ACC112 (cell line): ENCODE measurements at regions not wholly inside any gene's neighbourhood (a gene's known extent, or its start where the extent isn't known, plus 50 kb on each side); places are given as distances from the start of the nearest gene placed in this dataset.
A peak's percentile ranks its signal among the peaks of the same experiment; 100 is the strongest.

Experiments
- H2AFZ ChIP-seq: fragments of 200-600 bp; sonication (generic); one replicate; pipeline ENCODE4 v1.6.0; 2017; ENCODE audit warnings: antibody characterized with exemption, low read length; ENCODE audit not compliant: unreplicated experiment
- H3K27ac ChIP-seq: fragments of 200-600 bp; sonication (generic); 2 replicates; pipeline ENCODE4 v1.5.1; 2014; ENCODE audit warnings: low read depth, mild to moderate bottlenecking, antibody characterized with exemption, low read length, moderate library complexity
- H3K27me3 ChIP-seq: fragments of 200-600 bp; sonication (generic); 2 replicates; pipeline ENCODE4 v1.6.1; 2014; ENCODE audit warnings: mild to moderate bottlenecking, antibody characterized with exemption, low read length, moderate library complexity, mixed read lengths; ENCODE audit not compliant: insufficient read depth
- H3K36me3 ChIP-seq: fragments of 200-600 bp; sonication (generic); 2 replicates; pipeline ENCODE4 v1.6.1; 2016; ENCODE audit warnings: mild to moderate bottlenecking, antibody characterized with exemption, low read length, moderate library complexity, mixed read lengths; ENCODE audit not compliant: insufficient read depth
- H3K4me1 ChIP-seq: fragments of 200-600 bp; sonication (generic); one replicate; pipeline ENCODE4 v1.6.1; 2016; ENCODE audit warnings: low read length, mixed read lengths; ENCODE audit not compliant: insufficient read depth, unreplicated experiment, control insufficient read depth
- H3K4me3 ChIP-seq: fragments of 200-600 bp; sonication (generic); 2 replicates; pipeline ENCODE4 v1.5.1; 2014; ENCODE audit warnings: mild to moderate bottlenecking, low read depth, low read length
- H3K79me2 ChIP-seq: fragments of 200-600 bp; sonication (generic); one replicate; pipeline ENCODE4 v1.6.0; 2016; ENCODE audit warnings: low read length; ENCODE audit not compliant: control insufficient read depth, unreplicated experiment, insufficient read depth

- no peaks in the 10 kb centered on the region for H3K79me2 ChIP-seq
- H2AFZ ChIP-seq = no peak overlapping the region
- H3K4me1 ChIP-seq = no peaks in the 10 kb centered on the region
- H3K36me3 ChIP-seq = no peaks in the 10 kb centered on the region
- H3K4me3 ChIP-seq = no peak overlapping the region
- no peak overlapping the region for H3K27ac ChIP-seq
- H3K27me3 ChIP-seq = no peaks in the 10 kb centered on the region
Observed at GRCh38 chr9:13478639-13479038, 199.1 kb upstream of the MPDZ start.

- no peak overlapping the region for H3K4me3 ChIP-seq
- H2AFZ ChIP-seq = no peak overlapping the region
- H3K4me1 ChIP-seq = no peaks in the 10 kb centered on the region
- no peak overlapping the region for H3K27ac ChIP-seq
- no peaks in the 10 kb centered on the region for H3K27me3 ChIP-seq
- no peaks in the 10 kb centered on the region for H3K79me2 ChIP-seq
- H3K36me3 ChIP-seq = no peaks in the 10 kb centered on the region
Observed at GRCh38 chr9:13478160-13478559, 198.7 kb upstream of the MPDZ start.

- Histone ChIP-seq H3K79me2 (no peaks in the 10 kb centered on the region), H2AFZ (no peak overlapping the region), H3K27me3 (peaks cover 26% of the 10 kb centered on the region), H3K4me3 (no peak overlapping the region), H3K4me1 (no peaks in the 10 kb centered on the region), H3K36me3 (no peaks in the 10 kb centered on the region), H3K27ac (no peak overlapping the region)
Observed at GRCh38 chr9:13470836-13471235, 191.3 kb upstream of the MPDZ start.

- Histone ChIP-seq H2AFZ (no peak overlapping the region), H3K4me3 (no peak overlapping the region), H3K27ac (no peak overlapping the region), H3K27me3 (peaks cover 26% of the 10 kb centered on the region), H3K79me2 (no peaks in the 10 kb centered on the region), H3K4me1 (no peaks in the 10 kb centered on the region), H3K36me3 (no peaks in the 10 kb centered on the region)
Observed at GRCh38 chr9:13467157-13467556, 187.7 kb upstream of the MPDZ start.

- Histone ChIP-seq H3K4me3 (no peak overlapping the region), H3K27me3 (peaks cover 5% of the 10 kb centered on the region; the same call in 1 of the 2 replicates), H3K27ac (no peak overlapping the region), H3K4me1 (no peaks in the 10 kb centered on the region), H3K36me3 (no peaks in the 10 kb centered on the region), H2AFZ (no peak overlapping the region), H3K79me2 (no peaks in the 10 kb centered on the region)
Observed at GRCh38 chr9:13461414-13461991, 182.0 kb upstream of the MPDZ start.

GRCh38 chr9:13459071-13459470 lies 179.6 kb upstream of the MPDZ start:
- no peak overlapping the region for H2AFZ ChIP-seq
- no peaks in the 10 kb centered on the region for H3K79me2 ChIP-seq
- no peaks in the 10 kb centered on the region for H3K27me3 ChIP-seq

GRCh38 chr9:13457795-13458194 lies 178.3 kb upstream of the MPDZ start:
- Histone ChIP-seq H3K27ac (no peak overlapping the region), H3K79me2 (no peaks in the 10 kb centered on the region), H3K27me3 (no peaks in the 10 kb centered on the region), H3K36me3 (no peaks in the 10 kb centered on the region), H3K4me3 (no peak overlapping the region), H2AFZ (no peak overlapping the region), H3K4me1 (no peaks in the 10 kb centered on the region)

More at GRCh38 chr9:13459071-13459470, 179.6 kb upstream of the MPDZ start:
- no peaks in the 10 kb centered on the region for H3K36me3 ChIP-seq
- no peak overlapping the region for H3K27ac ChIP-seq
- no peak overlapping the region for H3K4me3 ChIP-seq
- H3K4me1 ChIP-seq = no peaks in the 10 kb centered on the region

GRCh38 chr9:13450723-13451122 lies 171.2 kb upstream of the MPDZ start:
- no peaks in the 10 kb centered on the region for H3K79me2 ChIP-seq
- no peaks in the 10 kb centered on the region for H3K36me3 ChIP-seq
- no peak overlapping the region for H3K4me3 ChIP-seq
- H3K27ac ChIP-seq = no peak overlapping the region
- H3K4me1 ChIP-seq = peaks cover 10% of the 10 kb centered on the region
- H3K27me3 ChIP-seq = no peaks in the 10 kb centered on the region
- no peak overlapping the region for H2AFZ ChIP-seq

GRCh38 chr9:13448482-13448881 lies 169.0 kb upstream of the MPDZ start:
- no peak overlapping the region for H2AFZ ChIP-seq
- no peaks in the 10 kb centered on the region for H3K36me3 ChIP-seq
- no peak overlapping the region for H3K27ac ChIP-seq
- no peak overlapping the region for H3K4me3 ChIP-seq
- peaks cover 10% of the 10 kb centered on the region for H3K4me1 ChIP-seq
- H3K79me2 ChIP-seq = no peaks in the 10 kb centered on the region
- H3K27me3 ChIP-seq = no peaks in the 10 kb centered on the region

- Histone ChIP-seq H3K36me3 (no peaks in the 10 kb centered on the region), H3K4me3 (no peak overlapping the region), H3K4me1 (peaks cover 10% of the 10 kb centered on the region), H3K27me3 (no peaks in the 10 kb centered on the region), H3K79me2 (no peaks in the 10 kb centered on the region), H2AFZ (peak overlapping the region; percentile 94), H3K27ac (no peak overlapping the region)
Observed at GRCh38 chr9:13447843-13448422, 168.4 kb upstream of the MPDZ start.
